ENCODE measurements at regions not wholly inside any gene's neighbourhood (a gene's known extent, or its start where the extent isn't known, plus 50 kb on each side); places are given as distances from the start of the nearest gene placed in this dataset.

DNA sequence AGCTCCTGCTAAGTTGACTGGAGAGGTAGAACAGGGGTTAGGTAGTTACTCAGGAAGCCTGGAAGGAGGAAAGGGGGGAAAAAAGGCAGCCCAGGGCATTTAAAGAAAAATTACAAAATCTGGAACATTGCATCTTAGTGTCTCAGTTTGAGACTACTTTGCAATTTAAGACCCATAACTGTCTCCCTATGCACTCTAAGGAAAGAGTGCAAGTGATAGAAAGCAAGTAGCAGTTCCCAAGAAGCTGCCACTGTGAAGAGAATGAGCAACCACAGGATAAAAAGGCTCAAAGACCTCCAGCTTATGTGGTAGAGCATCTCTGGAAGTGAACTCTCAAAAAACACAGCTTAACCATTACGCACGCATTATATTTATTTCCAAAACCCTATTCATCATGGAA lies 141.8 kb downstream of the SLCO4C1 start:
- no peak for TF ChIP-seq POLR2A (IDR thresholded peaks at IDR 0.05)
- no peak for TF ChIP-seq CTCF (IDR thresholded peaks at IDR 0.05 in 4 of 5, conservative IDR thresholded peaks at IDR 0.05 in 1 of 5)
